Stomach (tissue), 8 donors: ENCODE measurements at regions not wholly inside any gene's neighbourhood (a gene's known extent, or its start where the extent isn't known, plus 50 kb on each side); places are given as distances from the start of the nearest gene placed in this dataset.

Experiments
- DNase-seq, 2 donors: peaks; one replicate each; pipeline versions ENCODE4 v3.0.0 to v3.0.0-alpha.2; 2013 to 2019
- H3K27ac ChIP-seq, 5 donors: fragments of 200-600 bp in 4 of 5; sonication (generic) in 4 of 5; one replicate each; pipeline ENCODE4 v1.5.1; 2013 to 2019; ENCODE audit warnings: mild to moderate bottlenecking in 1 of 5, moderate library complexity in 1 of 5
- H3K27me3 ChIP-seq, 3 donors: fragments of 200-600 bp; sonication (generic); one replicate each; pipeline ENCODE4 v1.5.1; 2017 to 2019; ENCODE audit warnings: mixed run types in 1 of 3
- H3K36me3 ChIP-seq, 4 donors: fragments of 200-600 bp; sonication (generic); 1 replicate in 3 of 4; 2 replicates in 1 of 4; pipeline ENCODE4 v1.5.1; 2016 to 2019
- H3K4me1 ChIP-seq, 4 donors: fragments of 200-600 bp; sonication (generic); one replicate each; pipeline ENCODE4 v1.5.1; 2016 to 2019
- H3K4me3 ChIP-seq, 4 donors: fragments of 200-600 bp; sonication (generic) in 3 of 4; one replicate each; pipeline ENCODE4 v1.5.1; 2016 to 2019; ENCODE audit warnings: mild to moderate bottlenecking in 1 of 4
- H3K9me3 ChIP-seq, 4 donors: fragments of 200-600 bp; sonication (generic); one replicate each; pipeline ENCODE4 v1.5.1; 2016 to 2019
- CTCF ChIP-seq, 7 experiments: fragments of 450-650 bp in 4 of 7; fragments of 200-600 bp in 3 of 7; sonication (generic) in 3 of 7; IDR thresholded peaks; one replicate each; pipeline ENCODE4 v1.5.1; 2016 to 2019; ENCODE audit warnings: antibody characterized with exemption in 7 of 7, control low read depth in 2 of 7, mild to moderate bottlenecking in 1 of 7
- EP300 ChIP-seq: sonication (generic); formaldehyde crosslinking; IDR thresholded peaks from one replicate; pipeline ENCODE4 v1.6.1; 2017; ENCODE audit warnings: antibody characterized with exemption
- POLR2A ChIP-seq, 4 donors: fragments of 450-650 bp; IDR thresholded peaks; one replicate each; pipeline ENCODE4 v1.6.1; 2016; ENCODE audit warnings: antibody characterized with exemption in 4 of 4, control low read depth in 2 of 4, mild to moderate bottlenecking in 1 of 4, moderate library complexity in 1 of 4
- POLR2AphosphoS5 ChIP-seq, 3 donors: sonication (generic); formaldehyde crosslinking; IDR thresholded peaks; one replicate each; pipeline ENCODE4 v1.6.1; 2016; ENCODE audit warnings: antibody characterized with exemption in 3 of 3
- WGBS, 5 donors: extraction: QIAGEN DNeasy Blood & Tissue Kit in 3 of 5; methylation state at CpG; one replicate each; pipeline versions ENCODE4 v1.1.5 to v1.1.7; 2013 to 2018; 5-methylcytosine and 5-hydroxymethylcytosine counted together
- intact Hi-C: fragments of 100-400 bp; cut with DNase I; formaldehyde crosslinking; loops from one replicate; pipeline ENCODE4 v1.15.1; 2023; ENCODE audit warnings: low total_unique reads
- donor health status: healthy with polysubstance abuse.
- donor health status: Bipolar disorder and iron deficiency.
- donor health status: healthy.

GRCh38 chr20:59395729-59396128, 95.3 kb downstream of the EDN3 start:
- WGBS, 5 donors: 78 to 92% (median 88%) methylated on average over 6 of the region's 6 CpGs
- TF ChIP-seq POLR2AphosphoS5 (IDR thresholded peaks at IDR 0.05): no peak
- no peak for TF ChIP-seq POLR2A (IDR thresholded peaks at IDR 0.05)
- TF ChIP-seq CTCF (IDR thresholded peaks at IDR 0.05): no peak
- no peak for TF ChIP-seq EP300
- intact Hi-C loops: no loop called here

GRCh38 chr20:59398537-59399205, 98.3 kb downstream of the EDN3 start:
- peaks cover 0 to 87% (median 36%) of the 10 kb centered on the region in 3 donors for H3K27me3 ChIP-seq
- DNase-seq: no peak
- WGBS, 5 donors: 23 to 41% (median 31%) methylated on average over 12 of the region's 12 CpGs

More at GRCh38 chr20:59395729-59396128, 95.3 kb downstream of the EDN3 start:
- H3K36me3 ChIP-seq: no peaks in the 10 kb centered on the region
- H3K4me3 ChIP-seq: no peak overlapping the region
- no peak overlapping the region for H3K27ac ChIP-seq
- peaks cover 0 to 61% (median 18%) of the 10 kb centered on the region in 3 donors for H3K27me3 ChIP-seq
- H3K9me3 ChIP-seq: no peaks in the 10 kb centered on the region
- DNase-seq: no peak
- H3K4me1 ChIP-seq: no peaks in the 10 kb centered on the region

GRCh38 chr20:59399426-59400099, 99.2 kb downstream of the EDN3 start:
- no peak for DNase-seq
- TF ChIP-seq CTCF (IDR thresholded peaks at IDR 0.05) (no peak), POLR2A (IDR thresholded peaks at IDR 0.05) (no peak), EP300 (no peak), POLR2AphosphoS5 (IDR thresholded peaks at IDR 0.05) (no peak)
- no peaks in the 10 kb centered on the region for H3K36me3 ChIP-seq
- no peak overlapping the region for H3K4me3 ChIP-seq
- intact Hi-C loops: no loop called here
- H3K27me3 ChIP-seq: peaks cover 6 to 88% (median 45%) of the 10 kb centered on the region in 3 donors
- no peak overlapping the region for H3K27ac ChIP-seq
- WGBS, 5 donors: 44 to 63% (median 55%) methylated on average over 17 of the region's 17 CpGs
- no peaks in the 10 kb centered on the region for H3K9me3 ChIP-seq
- H3K4me1 ChIP-seq: peaks cover 13 to 24% (median 19%) of the 10 kb centered on the region in 4 donors

More at GRCh38 chr20:59398537-59399205, 98.3 kb downstream of the EDN3 start:
- H3K4me3 ChIP-seq: no peak overlapping the region
- no peak overlapping the region for H3K27ac ChIP-seq
- no peaks in the 10 kb centered on the region for H3K9me3 ChIP-seq
- H3K36me3 ChIP-seq: no peaks in the 10 kb centered on the region
- intact Hi-C loops: no loop called here
- no peak for TF ChIP-seq POLR2A (IDR thresholded peaks at IDR 0.05)
- TF ChIP-seq POLR2AphosphoS5 (IDR thresholded peaks at IDR 0.05): no peak
- TF ChIP-seq CTCF (IDR thresholded peaks at IDR 0.05): no peak
- no peak for TF ChIP-seq EP300
- peaks cover 10 to 17% (median 14%) of the 10 kb centered on the region in 4 donors for H3K4me1 ChIP-seq

GRCh38 chr20:59400708-59401107, 100.3 kb downstream of the EDN3 start:
- no peak for TF ChIP-seq POLR2AphosphoS5 (IDR thresholded peaks at IDR 0.05)
- TF ChIP-seq EP300: no peak
- TF ChIP-seq POLR2A (IDR thresholded peaks at IDR 0.05): no peak
- TF ChIP-seq CTCF (IDR thresholded peaks at IDR 0.05): no peak
- intact Hi-C loops: no loop called here
- Histone ChIP-seq H3K9me3 (no peaks in the 10 kb centered on the region), H3K4me1 (peaks cover 13 to 24% (median 19%) of the 10 kb centered on the region in 4 donors), H3K27ac (no peak overlapping the region), H3K27me3 (peaks cover 7 to 96% (median 56%) of the 10 kb centered on the region in 3 donors), H3K36me3 (no peaks in the 10 kb centered on the region), H3K4me3 (no peak overlapping the region)
- WGBS, 5 donors: 60 to 76% (median 73%) methylated on average over 9 of the region's 9 CpGs
- no peak for DNase-seq
